ENCODE measurements at regions not wholly inside any gene's neighbourhood (a gene's known extent, or its start where the extent isn't known, plus 50 kb on each side); places are given as distances from the start of the nearest gene placed in this dataset.

GRCh38 chr18:68233018-68233417 lies 481.9 kb downstream of the TMX3 start:
- Histone ChIP-seq H3K36me3 (ENCODE audit: control insufficient read depth, insufficient read depth, low read length) (no peaks in the 10 kb centered on the region), H3K9me3 (ENCODE audit: control insufficient read depth, insufficient read depth, low read depth, low read length) (no peaks in the 10 kb centered on the region), H3K4me1 (ENCODE audit: control insufficient read depth, insufficient read depth, low read length) (no peaks in the 10 kb centered on the region), H3K4me3 (ENCODE audit: low read depth in 2 of 2, low read length in 2 of 2) (no peak overlapping the region), H3K27ac (ENCODE audit: low read length) (no peak overlapping the region), H3K27me3 (ENCODE audit: control insufficient read depth, insufficient read depth, low read length) (no peaks in the 10 kb centered on the region)
- in situ Hi-C loops (cut with HindIII; ENCODE audit: low pct_unique_long_range_greater_than_20kb, low sequenced_read_pairs): no loop called here
- ChIA-PET CTCF (no interaction called here), POLR2A (no interaction called here)
- no peak for TF ChIP-seq REST (IDR thresholded peaks at IDR 0.05; ENCODE audit: insufficient read depth in 1 of 2, low read depth in 2 of 2, low read length in 1 of 2)
- TF ChIP-seq SIN3A (IDR thresholded peaks at IDR 0.05; ENCODE audit: borderline replicate concordance, insufficient read depth, low read depth, low read length): no peak
- no peak for TF ChIP-seq CTCF (IDR thresholded peaks at IDR 0.05)
- TF ChIP-seq TCF7L2 (IDR thresholded peaks at IDR 0.05; ENCODE audit: low read depth, low read length): no peak
- no peak for TF ChIP-seq POLR2AphosphoS5 (IDR thresholded peaks at IDR 0.05; ENCODE audit: low read depth, low read length)
- no peak for DNase-seq (ENCODE audit: low read depth, low spot score)
- ATAC-seq: no peak
- BruUV-seq (replicated peaks): no TSS peak
- intact Hi-C loops (cut with micrococcal nuclease; ENCODE audit: unreplicated experiment): no loop called here

- in situ Hi-C loops (cut with HindIII; ENCODE audit: low pct_unique_long_range_greater_than_20kb, low sequenced_read_pairs): no loop called here
- no peak overlapping the region for H3K27ac ChIP-seq (ENCODE audit: low read length)
- intact Hi-C loops (cut with micrococcal nuclease; ENCODE audit: unreplicated experiment): no loop called here
- no peak for DNase-seq (ENCODE audit: low read depth, low spot score)
- no peak for TF ChIP-seq TCF7L2 (IDR thresholded peaks at IDR 0.05; ENCODE audit: low read depth, low read length)
- no peak for TF ChIP-seq CTCF (IDR thresholded peaks at IDR 0.05)
- TF ChIP-seq SIN3A (IDR thresholded peaks at IDR 0.05; ENCODE audit: borderline replicate concordance, insufficient read depth, low read depth, low read length): no peak
- no peaks in the 10 kb centered on the region for H3K4me1 ChIP-seq (ENCODE audit: control insufficient read depth, insufficient read depth, low read length)
- no peak overlapping the region for H3K4me3 ChIP-seq (ENCODE audit: low read depth in 2 of 2, low read length in 2 of 2)
- ATAC-seq: no peak
- CTCF ChIA-PET: no interaction called here
- no peaks in the 10 kb centered on the region for H3K27me3 ChIP-seq (ENCODE audit: control insufficient read depth, insufficient read depth, low read length)
- H3K9me3 ChIP-seq (ENCODE audit: control insufficient read depth, insufficient read depth, low read depth, low read length): no peaks in the 10 kb centered on the region
- POLR2A ChIA-PET: no interaction called here
- BruUV-seq (replicated peaks): no TSS peak
- no peaks in the 10 kb centered on the region for H3K36me3 ChIP-seq (ENCODE audit: control insufficient read depth, insufficient read depth, low read length)
Measured at GRCh38 chr18:68229351-68229750, 485.6 kb downstream of the TMX3 start.
